NCI-H1930 (cell line): ENCODE measurements at regions not wholly inside any gene's neighbourhood (a gene's known extent, or its start where the extent isn't known, plus 50 kb on each side); places are given as distances from the start of the nearest gene placed in this dataset.
A peak's percentile ranks its signal among the peaks of the same experiment; 100 is the strongest.

Experiments used
- DNase-seq, 2 experiments: peaks; one replicate each; lab custom pipeline; 2025; lab: John Stamatoyannopoulos, UW

GRCh38 chr2:150977296-150977695 is 284.4 kb downstream of the RBM43 start:
- DNase-seq: no peak

GRCh38 chr2:150976604-150977003 is 285.1 kb downstream of the RBM43 start:
- DNase-seq: no peak

DNA sequence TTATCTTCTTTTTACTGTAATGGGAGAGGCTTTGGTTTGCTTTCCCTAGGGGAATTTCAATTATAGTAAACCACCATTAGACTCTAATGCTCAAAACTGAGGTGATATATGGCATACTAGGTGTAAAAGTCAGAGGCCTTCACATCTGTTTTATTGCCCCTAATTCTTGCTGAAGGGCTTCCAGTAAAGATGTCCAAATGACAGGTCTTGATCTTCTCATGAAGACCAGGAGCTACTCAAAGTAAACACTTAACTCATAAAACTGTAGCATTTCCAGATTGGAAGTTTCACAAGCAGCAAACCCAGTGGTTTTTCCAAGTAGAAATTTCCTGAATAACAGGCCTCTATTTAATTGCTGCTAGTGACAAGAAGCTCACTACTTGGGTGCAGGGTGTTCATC is 286.8 kb downstream of the RBM43 start:
- DNase-seq: no peak

DNA sequence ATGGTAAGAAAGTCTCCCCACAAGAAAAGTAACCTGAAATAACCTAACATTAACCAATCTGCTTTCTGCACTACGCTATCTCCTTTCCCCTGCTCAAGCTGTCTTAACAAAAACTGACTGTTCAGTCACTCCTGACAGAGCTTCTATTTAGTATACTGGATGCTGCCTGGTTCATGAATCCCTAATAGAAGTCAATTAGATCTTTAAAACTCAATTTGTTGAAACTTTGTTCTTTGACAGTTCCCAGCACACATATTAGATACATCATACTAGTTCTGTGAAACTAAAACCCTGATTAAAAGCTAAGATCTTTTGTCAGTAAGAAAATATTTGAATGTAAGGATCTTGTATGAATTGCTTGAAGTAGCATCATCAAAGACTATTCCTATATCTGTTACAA is 287.4 kb downstream of the RBM43 start:
- no peak for DNase-seq

- no peak for DNase-seq
These were observed 289.8 kb downstream of the RBM43 start for GRCh38 chr2:150971910-150972309.

- no peak for DNase-seq
These were observed 298.3 kb downstream of the RBM43 start for GRCh38 chr2:150963336-150963735.

DNA sequence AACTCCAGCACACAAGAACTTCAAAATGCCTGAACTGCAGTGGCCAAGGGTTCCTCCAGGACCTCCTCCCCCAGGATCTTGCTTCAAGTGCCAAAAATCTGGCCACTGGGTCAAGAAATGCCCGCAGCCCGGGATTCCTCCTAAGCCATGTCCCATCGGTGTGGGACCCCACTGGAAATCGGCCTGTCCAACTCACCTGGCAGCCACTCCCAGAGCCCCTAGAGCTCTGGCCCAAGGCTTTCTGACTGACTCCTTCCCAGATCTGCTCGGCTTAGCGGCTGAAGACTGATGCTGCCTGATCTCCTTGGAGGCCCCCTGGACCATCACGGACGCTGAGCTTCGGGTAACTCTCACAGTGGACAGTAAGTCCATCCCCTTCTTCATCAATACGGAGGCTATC is 306.4 kb downstream of the RBM43 start:
- no peak for DNase-seq

- DNase-seq: no peak
These were observed 314.8 kb downstream of the RBM43 start for GRCh38 chr2:150946831-150947230.

DNA sequence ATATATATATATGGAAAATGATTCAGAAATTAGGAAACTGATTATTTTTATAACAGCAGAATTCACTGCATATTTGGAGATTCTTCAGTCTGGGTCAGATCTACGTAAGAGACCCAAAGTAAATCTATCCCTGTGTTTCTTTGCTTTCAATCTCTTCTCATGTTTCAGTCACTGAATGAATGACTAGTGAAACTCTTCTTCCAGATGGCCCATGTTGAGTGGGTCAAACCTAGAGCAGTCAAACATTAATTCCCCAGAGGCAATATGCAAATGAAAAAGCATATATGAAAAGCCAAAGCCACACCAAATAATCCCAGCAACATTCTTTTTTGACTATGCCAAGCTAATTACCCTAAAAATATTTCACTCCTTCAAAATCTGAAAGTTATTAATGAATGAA is 317.3 kb downstream of the RBM43 start:
- no peak for DNase-seq

GRCh38 chr2:150939087-150939486 is 322.6 kb downstream of the RBM43 start:
- DNase-seq: peak in 1 of 2 experiments; percentile 5

GRCh38 chr2:150938527-150938926 is 323.1 kb downstream of the RBM43 start:
- no peak for DNase-seq

GRCh38 chr2:150937030-150937429 is 324.6 kb downstream of the RBM43 start:
- no peak for DNase-seq

DNA sequence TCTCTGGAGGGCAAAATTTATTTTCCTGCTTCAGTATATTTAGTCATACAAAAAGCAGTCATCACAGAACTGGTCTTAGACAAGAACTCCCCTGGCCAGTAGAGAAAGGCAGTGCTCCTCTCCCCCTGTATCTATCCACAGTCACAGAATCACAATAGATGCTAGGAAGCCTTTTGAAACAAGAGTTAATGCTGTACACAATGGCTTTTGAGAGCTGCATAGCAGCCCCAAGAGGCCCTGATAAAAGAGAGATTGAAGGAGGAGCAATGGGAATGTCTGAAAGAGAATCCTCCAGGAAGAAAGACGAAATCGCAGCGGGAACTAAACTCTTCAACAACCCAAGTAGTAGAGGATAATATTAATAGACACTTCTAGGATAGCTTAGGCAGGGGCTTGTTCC is 330.2 kb downstream of the RBM43 start:
- DNase-seq: no peak

- DNase-seq: no peak
These were observed 336.1 kb downstream of the RBM43 start for GRCh38 chr2:150925611-150926010.

DNA sequence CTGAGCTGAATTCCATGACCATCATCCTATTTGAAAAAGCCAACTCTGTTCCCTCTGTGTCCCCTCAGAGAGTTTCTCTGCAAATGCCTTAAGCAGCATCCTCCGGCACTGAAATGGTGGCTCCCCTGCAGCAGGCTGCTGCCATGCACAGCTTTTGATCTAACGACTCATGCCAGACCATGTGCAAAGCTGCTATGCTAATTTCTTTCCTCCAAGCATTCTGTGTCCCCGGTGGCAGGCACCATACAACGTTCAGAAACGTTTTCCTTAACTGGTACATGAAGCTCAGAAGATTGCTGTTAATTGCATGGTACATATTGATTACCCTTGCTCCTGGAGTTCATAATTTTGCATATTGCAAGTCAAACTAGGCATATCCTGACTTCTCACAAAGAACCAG is 336.8 kb downstream of the RBM43 start:
- no peak for DNase-seq

GRCh38 chr2:150919901-150920300 is 341.8 kb downstream of the RBM43 start:
- no peak for DNase-seq

- no peak for DNase-seq
These were observed 343.5 kb downstream of the RBM43 start for GRCh38 chr2:150917961-150918713.

- no peak for DNase-seq
These were observed 344.9 kb downstream of the RBM43 start for GRCh38 chr2:150916467-150917396.

DNA sequence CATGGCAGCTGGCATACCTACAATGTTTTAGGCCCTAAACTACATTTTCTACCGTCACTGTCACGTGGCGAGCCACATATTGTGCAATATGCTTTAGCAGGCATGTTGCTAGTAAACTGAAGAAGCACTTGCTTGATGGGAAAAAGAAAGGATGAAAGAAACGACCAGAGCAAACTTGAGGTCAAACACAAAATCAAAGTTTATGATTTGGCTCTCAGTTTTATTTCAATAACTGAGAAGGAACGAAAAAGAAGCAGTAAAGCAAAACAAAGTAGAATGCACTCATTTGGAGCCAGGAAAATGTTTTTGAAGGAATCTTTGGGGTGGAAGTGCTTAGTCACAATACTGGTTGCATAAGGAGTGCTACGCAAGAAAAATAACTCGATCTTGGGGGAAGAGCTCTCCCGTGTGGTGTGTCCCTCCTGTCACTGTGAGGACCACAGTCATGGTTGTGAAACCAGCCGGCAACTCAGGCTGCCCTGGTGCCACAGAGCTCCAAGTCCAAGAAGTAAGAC is 349.8 kb downstream of the RBM43 start:
- DNase-seq: no peak

GRCh38 chr2:150909613-150910012 is 352.1 kb downstream of the RBM43 start:
- no peak for DNase-seq

DNA sequence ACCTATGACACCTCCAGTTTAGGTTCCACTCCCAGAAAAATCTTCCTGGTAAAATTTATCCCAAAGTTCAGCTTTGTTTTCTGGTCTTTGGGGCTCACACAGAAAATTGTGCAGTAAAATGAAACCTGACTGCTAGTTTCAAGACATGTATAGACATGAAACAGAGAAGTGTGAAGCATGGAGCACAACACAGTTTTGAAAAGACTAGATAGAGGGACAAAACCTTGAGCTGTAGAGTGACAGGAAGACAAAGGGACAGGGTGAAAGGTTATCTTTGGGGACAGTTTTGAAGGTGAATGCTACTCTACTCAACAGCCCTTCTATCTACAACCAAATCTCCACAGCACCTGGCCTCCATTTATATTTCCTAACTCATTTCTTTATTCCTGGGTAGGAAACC is 352.6 kb downstream of the RBM43 start:
- DNase-seq: no peak

DNA sequence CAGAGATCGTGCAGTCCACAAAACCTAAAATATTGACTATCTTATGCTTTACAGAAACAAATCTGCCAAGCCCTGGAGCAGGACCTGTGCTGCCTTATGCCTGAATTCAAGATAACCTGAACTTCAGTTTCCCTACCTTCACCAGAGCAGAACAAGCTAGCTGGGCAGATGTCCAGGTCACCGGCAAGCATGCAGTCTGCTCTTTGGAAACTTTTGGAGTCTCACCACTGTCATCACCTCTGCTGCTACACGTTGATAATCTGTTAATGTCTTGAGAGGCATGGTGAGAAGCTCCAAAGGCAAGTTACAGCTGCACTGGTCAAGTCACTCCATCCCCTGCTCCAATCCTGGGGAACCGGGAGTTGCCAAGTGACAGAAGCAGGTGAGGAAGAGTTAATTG is 354.2 kb downstream of the RBM43 start:
- DNase-seq: no peak

DNA sequence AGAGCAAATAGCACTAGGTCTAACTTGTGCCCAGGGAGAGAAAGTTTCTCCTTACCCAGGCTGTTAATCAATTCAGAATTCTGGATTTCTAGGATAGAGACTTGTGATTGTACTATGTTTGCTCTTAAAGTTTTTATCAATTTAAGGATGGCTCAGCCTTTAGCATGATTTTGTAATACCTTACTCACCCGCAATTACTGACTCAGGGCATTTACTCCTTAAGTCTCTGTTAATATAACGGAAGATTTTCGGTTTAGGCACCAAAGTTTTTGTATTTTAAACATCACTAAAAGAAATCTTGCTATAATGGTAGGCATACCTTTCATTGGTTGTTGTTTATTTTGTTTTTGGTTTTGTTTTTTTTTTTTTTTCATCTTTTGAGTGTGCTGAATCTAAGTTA is 358.2 kb downstream of the RBM43 start:
- no peak for DNase-seq
